HL-60 (cell line): ENCODE measurements at regions not wholly inside any gene's neighbourhood (a gene's known extent, or its start where the extent isn't known, plus 50 kb on each side); places are given as distances from the start of the nearest gene placed in this dataset.

ENCODE experiments used
- DNase-seq, 2 experiments: peaks; one replicate each; pipeline ENCODE4 v3.0.0-alpha.2; 2010 to 2020; ENCODE audit warnings: low read depth in 1 of 2, low spot score in 1 of 2
- H3K27ac ChIP-seq: fragments of 250-450 bp; sonication (Bioruptor Pico); replicated peaks from 2 replicates; pipeline ENCODE4 v1.5.1; 2020; ENCODE audit warnings: mild to moderate bottlenecking, moderate library complexity
- H3K27me3 ChIP-seq: fragments of 250-450 bp; sonication (Bioruptor Pico); 2 replicates; pipeline ENCODE4 v1.5.1; 2021; ENCODE audit warnings: mild to moderate bottlenecking, moderate library complexity; ENCODE audit not compliant: insufficient read depth, poor library complexity, severe bottlenecking
- H3K4me3 ChIP-seq: replicated peaks from 2 replicates; pipeline ENCODE4 v1.5.1; 2011; ENCODE audit warnings: mild to moderate bottlenecking, control low read depth, low read length; ENCODE audit not compliant: insufficient read depth
- GABPA ChIP-seq: IDR thresholded peaks from 2 replicates; pipeline ENCODE4 v1.6.1; 2012; ENCODE audit warnings: low read depth
- POLR2AphosphoS5 ChIP-seq: IDR thresholded peaks from 2 replicates; pipeline ENCODE4 v1.6.1; 2012; ENCODE audit warnings: low read depth
- REST ChIP-seq: IDR thresholded peaks from 2 replicates; pipeline ENCODE4 v1.6.1; 2012; ENCODE audit warnings: low read depth; ENCODE audit not compliant: insufficient replicate concordance
- SPI1 ChIP-seq: IDR thresholded peaks from 2 replicates; pipeline ENCODE4 v1.6.1; 2012; ENCODE audit warnings: low read depth, mild to moderate bottlenecking, borderline replicate concordance
- TF ChIP-seq, protein P1 (sequence below): IDR thresholded peaks from one replicate; pipeline ENCODE4 v1.5.1; 2011; ENCODE audit warnings: low read length, control low read depth, inconsistent platforms; ENCODE audit not compliant: insufficient read depth

GRCh38 chr6:139600343-139600742, 225.9 kb upstream of the CITED2 start:
- TF ChIP-seq SPI1 (no peak), GABPA (no peak), POLR2AphosphoS5 (no peak), REST (no peak)
- TF ChIP-seq, protein P1, sequence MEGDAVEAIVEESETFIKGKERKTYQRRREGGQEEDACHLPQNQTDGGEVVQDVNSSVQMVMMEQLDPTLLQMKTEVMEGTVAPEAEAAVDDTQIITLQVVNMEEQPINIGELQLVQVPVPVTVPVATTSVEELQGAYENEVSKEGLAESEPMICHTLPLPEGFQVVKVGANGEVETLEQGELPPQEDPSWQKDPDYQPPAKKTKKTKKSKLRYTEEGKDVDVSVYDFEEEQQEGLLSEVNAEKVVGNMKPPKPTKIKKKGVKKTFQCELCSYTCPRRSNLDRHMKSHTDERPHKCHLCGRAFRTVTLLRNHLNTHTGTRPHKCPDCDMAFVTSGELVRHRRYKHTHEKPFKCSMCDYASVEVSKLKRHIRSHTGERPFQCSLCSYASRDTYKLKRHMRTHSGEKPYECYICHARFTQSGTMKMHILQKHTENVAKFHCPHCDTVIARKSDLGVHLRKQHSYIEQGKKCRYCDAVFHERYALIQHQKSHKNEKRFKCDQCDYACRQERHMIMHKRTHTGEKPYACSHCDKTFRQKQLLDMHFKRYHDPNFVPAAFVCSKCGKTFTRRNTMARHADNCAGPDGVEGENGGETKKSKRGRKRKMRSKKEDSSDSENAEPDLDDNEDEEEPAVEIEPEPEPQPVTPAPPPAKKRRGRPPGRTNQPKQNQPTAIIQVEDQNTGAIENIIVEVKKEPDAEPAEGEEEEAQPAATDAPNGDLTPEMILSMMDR, result no peak
- no peak for DNase-seq
- Histone ChIP-seq H3K4me3 (no peak overlapping the region), H3K27me3 (no peaks in the 10 kb centered on the region), H3K27ac (no peak overlapping the region)

- Histone ChIP-seq H3K27me3 (no peaks in the 10 kb centered on the region), H3K27ac (0 out of 2 replicates have a peak overlapping the region, but pooled peaks have one; percentile 24), H3K4me3 (no peak overlapping the region)
- no peak for TF ChIP-seq POLR2AphosphoS5
- no peak for TF ChIP-seq SPI1
- TF ChIP-seq REST, result no peak
- TF ChIP-seq, protein P1, result no peak
- TF ChIP-seq GABPA, result no peak
- DNase-seq, result peak in 1 of 2 experiments; percentile 80
Observed at GRCh38 chr6:139597771-139598755, 223.6 kb upstream of the CITED2 start.

DNA sequence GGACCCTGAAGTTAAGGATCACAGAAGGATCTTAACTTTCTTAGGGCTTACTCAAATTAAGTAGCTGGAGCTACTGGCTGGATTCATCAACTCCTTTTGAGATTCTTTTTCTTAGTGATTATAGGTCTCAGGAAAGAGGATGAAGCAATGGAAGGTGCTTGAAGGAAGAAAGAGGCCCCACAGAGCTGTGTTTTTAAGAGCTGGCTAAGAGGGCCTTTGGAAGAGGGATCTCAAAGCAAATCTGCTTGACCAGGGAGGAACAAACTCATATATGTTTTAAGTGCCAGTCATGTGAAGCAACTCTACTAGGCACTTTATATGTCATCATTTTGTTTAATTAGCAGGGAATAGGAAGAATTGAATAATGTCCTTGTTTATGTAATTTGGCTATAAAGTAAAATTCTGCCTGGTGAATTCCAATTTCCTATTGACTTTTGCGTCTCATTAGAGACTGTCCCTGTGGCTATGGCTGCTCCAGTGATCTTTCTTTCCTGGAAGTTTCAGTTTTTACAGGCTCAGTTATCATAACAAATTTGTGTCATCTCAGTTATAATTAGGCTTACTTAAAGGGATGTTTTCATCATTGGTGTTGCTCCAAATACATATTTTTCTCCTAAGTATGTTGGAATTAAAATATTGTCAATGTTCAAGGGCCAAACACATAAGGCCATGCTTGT, 222.8 kb upstream of the CITED2 start:
- DNase-seq, result peak in 1 of 2 experiments; percentile 6
- TF ChIP-seq REST, result no peak
- TF ChIP-seq, protein P1, result no peak
- no peak for TF ChIP-seq GABPA
- no peak overlapping the region for H3K4me3 ChIP-seq
- H3K27me3 ChIP-seq, result no peaks in the 10 kb centered on the region
- peak overlapping the region; percentile 36; the same call in 1 of the 2 replicates for H3K27ac ChIP-seq
